Left ventricle myocardium inferior (tissue), 1 donor: ENCODE measurements at regions not wholly inside any gene's neighbourhood (a gene's known extent, or its start where the extent isn't known, plus 50 kb on each side); places are given as distances from the start of the nearest gene placed in this dataset.

Source experiments
- DNase-seq: peaks from one replicate; pipeline ENCODE4 v3.0.0-alpha.2; 2020
- H3K27ac ChIP-seq: fragments of 200-600 bp; replicated peaks from 2 replicates; pipeline ENCODE4 v1.8.0; 2021
- H3K27me3 ChIP-seq: fragments of 200-600 bp; 2 replicates; pipeline ENCODE4 v1.8.0; 2021; ENCODE audit warnings: low read depth
- H3K36me3 ChIP-seq: fragments of 200-600 bp; 2 replicates; pipeline ENCODE4 v1.8.0; 2021
- H3K4me1 ChIP-seq: fragments of 200-600 bp; 2 replicates; pipeline ENCODE4 v1.8.0; 2021
- H3K4me3 ChIP-seq: fragments of 200-600 bp; 2 replicates; pipeline ENCODE4 v1.8.0; 2021; ENCODE audit warnings: mild to moderate bottlenecking, moderate library complexity
- H3K9me3 ChIP-seq: fragments of 200-600 bp; replicated peaks from 2 replicates; pipeline ENCODE4 v1.8.0; 2021
- intact Hi-C: fragments of 100-400 bp; cut with micrococcal nuclease; formaldehyde crosslinking; loops from one replicate; pipeline ENCODE4 v1.11.0; 2022
- TF ChIP-seq, protein P1 (sequence below): fragments of 200-600 bp; IDR thresholded peaks from 2 replicates; pipeline ENCODE4 v1.8.0; 2021; ENCODE audit warnings: antibody characterized with exemption, mild to moderate bottlenecking, borderline replicate concordance
- donor health status: DM: no; HTN: yes; CAD: no; lungs with severe emphysema.

DNA sequence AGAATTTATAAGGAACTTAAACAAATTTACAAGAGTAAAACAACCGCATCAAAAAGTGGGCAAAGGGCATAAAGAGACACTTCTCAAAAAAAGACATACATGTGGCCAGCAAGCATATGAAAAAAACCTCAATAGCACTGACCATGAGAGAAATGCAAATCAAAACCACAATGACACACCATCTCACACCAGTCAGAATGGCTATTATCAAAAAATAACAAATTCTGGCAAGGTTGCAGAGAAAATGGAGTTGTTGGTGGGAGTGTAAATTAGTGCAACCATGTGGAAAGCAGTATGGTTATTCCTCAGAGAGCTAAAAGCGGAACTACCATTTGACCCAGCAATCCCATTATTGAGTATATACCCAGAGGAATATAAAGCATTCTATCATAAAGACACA, 866.8 kb upstream of the TENM4 start:
- Histone ChIP-seq H3K9me3 (peaks cover 7% of the 10 kb centered on the region), H3K4me1 (no peaks in the 10 kb centered on the region), H3K4me3 (no peak overlapping the region), H3K27me3 (no peaks in the 10 kb centered on the region), H3K27ac (no peak overlapping the region), H3K36me3 (no peaks in the 10 kb centered on the region)
- TF ChIP-seq, protein P1, sequence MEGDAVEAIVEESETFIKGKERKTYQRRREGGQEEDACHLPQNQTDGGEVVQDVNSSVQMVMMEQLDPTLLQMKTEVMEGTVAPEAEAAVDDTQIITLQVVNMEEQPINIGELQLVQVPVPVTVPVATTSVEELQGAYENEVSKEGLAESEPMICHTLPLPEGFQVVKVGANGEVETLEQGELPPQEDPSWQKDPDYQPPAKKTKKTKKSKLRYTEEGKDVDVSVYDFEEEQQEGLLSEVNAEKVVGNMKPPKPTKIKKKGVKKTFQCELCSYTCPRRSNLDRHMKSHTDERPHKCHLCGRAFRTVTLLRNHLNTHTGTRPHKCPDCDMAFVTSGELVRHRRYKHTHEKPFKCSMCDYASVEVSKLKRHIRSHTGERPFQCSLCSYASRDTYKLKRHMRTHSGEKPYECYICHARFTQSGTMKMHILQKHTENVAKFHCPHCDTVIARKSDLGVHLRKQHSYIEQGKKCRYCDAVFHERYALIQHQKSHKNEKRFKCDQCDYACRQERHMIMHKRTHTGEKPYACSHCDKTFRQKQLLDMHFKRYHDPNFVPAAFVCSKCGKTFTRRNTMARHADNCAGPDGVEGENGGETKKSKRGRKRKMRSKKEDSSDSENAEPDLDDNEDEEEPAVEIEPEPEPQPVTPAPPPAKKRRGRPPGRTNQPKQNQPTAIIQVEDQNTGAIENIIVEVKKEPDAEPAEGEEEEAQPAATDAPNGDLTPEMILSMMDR = no peak
- no peak for DNase-seq
- intact Hi-C loops = no loop called here

GRCh38 chr11:80297858-80298632, 857.2 kb upstream of the TENM4 start:
- Histone ChIP-seq H3K27me3 (no peaks in the 10 kb centered on the region), H3K4me1 (no peaks in the 10 kb centered on the region), H3K27ac (no peak overlapping the region), H3K9me3 (peaks cover 1% of the 10 kb centered on the region), H3K36me3 (no peaks in the 10 kb centered on the region), H3K4me3 (no peak overlapping the region)
- TF ChIP-seq, protein P1 = no peak
- no peak for DNase-seq
- intact Hi-C loops = no loop called here

- Histone ChIP-seq H3K4me1 (no peaks in the 10 kb centered on the region), H3K36me3 (no peaks in the 10 kb centered on the region), H3K4me3 (no peak overlapping the region), H3K27ac (no peak overlapping the region), H3K27me3 (no peaks in the 10 kb centered on the region), H3K9me3 (no peaks in the 10 kb centered on the region)
- intact Hi-C loops = no loop called here
- TF ChIP-seq, protein P1 = no peak
- DNase-seq = no peak
Measured at GRCh38 chr11:80293293-80293692, 852.5 kb upstream of the TENM4 start.

GRCh38 chr11:80284946-80285785, 844.3 kb upstream of the TENM4 start:
- intact Hi-C loops = no loop called here
- Histone ChIP-seq H3K27me3 (no peaks in the 10 kb centered on the region), H3K4me1 (no peaks in the 10 kb centered on the region), H3K27ac (no peak overlapping the region), H3K4me3 (no peak overlapping the region), H3K36me3 (no peaks in the 10 kb centered on the region), H3K9me3 (no peaks in the 10 kb centered on the region)
- TF ChIP-seq, protein P1 = no peak
- DNase-seq = no peak

DNA sequence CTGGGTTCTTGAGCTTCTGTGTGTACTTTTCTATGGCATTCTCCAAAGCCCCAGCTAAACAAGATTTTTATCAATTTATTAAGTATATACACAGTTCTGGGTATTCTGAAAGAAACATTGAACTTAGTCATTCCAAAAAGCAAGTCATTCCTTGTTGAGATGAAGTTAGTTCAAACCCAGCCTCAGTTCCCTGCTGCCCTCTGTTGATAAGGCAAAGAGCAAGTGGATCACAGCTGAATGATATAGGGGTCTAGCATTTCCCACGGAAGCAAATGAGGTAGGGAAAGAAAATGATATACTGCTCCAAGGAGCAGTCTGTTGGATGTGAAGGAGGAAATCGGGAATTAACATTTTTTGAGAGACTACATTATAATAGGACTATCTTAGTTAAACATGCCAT, 841.8 kb upstream of the TENM4 start:
- TF ChIP-seq, protein P1 = no peak

More for the DNA sequence above, 841.8 kb upstream of the TENM4 start:
- Histone ChIP-seq H3K27ac (no peak overlapping the region), H3K9me3 (no peaks in the 10 kb centered on the region), H3K4me1 (no peaks in the 10 kb centered on the region), H3K27me3 (no peaks in the 10 kb centered on the region), H3K4me3 (no peak overlapping the region), H3K36me3 (no peaks in the 10 kb centered on the region)
- intact Hi-C loops = no loop called here
- no peak for DNase-seq
